ENCODE measurements at regions not wholly inside any gene's neighbourhood (a gene's known extent, or its start where the extent isn't known, plus 50 kb on each side); places are given as distances from the start of the nearest gene placed in this dataset.

GRCh38 chr11:45546366-45546765 is 119.1 kb downstream of the CHST1 start:
- H3K4me3 ChIP-seq (IDR thresholded peaks at IDR 0.05; ENCODE audit: insufficient read depth, low read depth, low read length): no peak overlapping the region
- no peaks in the 10 kb centered on the region for H3K36me3 ChIP-seq (ENCODE audit: insufficient read depth)
- TF ChIP-seq CTCF (conservative IDR thresholded peaks at IDR 0.05; ENCODE audit: low read depth, low read length): no peak
- H3K4me2 ChIP-seq: no peak overlapping the region
- H3K27me3 ChIP-seq (ENCODE audit: insufficient read depth, low read depth): peaks cover 8% of the 10 kb centered on the region; the same call in 1 of the 2 replicates
- no peak overlapping the region for H3K9ac ChIP-seq
- no peaks in the 10 kb centered on the region for H4K20me1 ChIP-seq (ENCODE audit: insufficient read depth)
- H3K27ac ChIP-seq: no peak overlapping the region
- H3K79me2 ChIP-seq (ENCODE audit: insufficient read depth, low read depth): no peaks in the 10 kb centered on the region
- no peaks in the 10 kb centered on the region for H3K4me1 ChIP-seq (ENCODE audit: low read depth, poor library complexity, severe bottlenecking)
- H2AFZ ChIP-seq (ENCODE audit: low read depth): no peak overlapping the region

GRCh38 chr11:45544826-45545225 is 120.6 kb downstream of the CHST1 start:
- TF ChIP-seq CTCF (conservative IDR thresholded peaks at IDR 0.05; ENCODE audit: low read depth, low read length): no peak
- no peak overlapping the region for H3K4me3 ChIP-seq (IDR thresholded peaks at IDR 0.05; ENCODE audit: insufficient read depth, low read depth, low read length)
- no peak overlapping the region for H2AFZ ChIP-seq (ENCODE audit: low read depth)
- no peaks in the 10 kb centered on the region for H3K79me2 ChIP-seq (ENCODE audit: insufficient read depth, low read depth)
- H3K36me3 ChIP-seq (ENCODE audit: insufficient read depth): no peaks in the 10 kb centered on the region
- no peaks in the 10 kb centered on the region for H4K20me1 ChIP-seq (ENCODE audit: insufficient read depth)
- H3K9ac ChIP-seq: no peak overlapping the region
- H3K4me1 ChIP-seq (ENCODE audit: low read depth, poor library complexity, severe bottlenecking): no peaks in the 10 kb centered on the region
- H3K27me3 ChIP-seq (ENCODE audit: insufficient read depth, low read depth): peaks cover 8% of the 10 kb centered on the region; the same call in 1 of the 2 replicates
- no peak overlapping the region for H3K27ac ChIP-seq
- no peak overlapping the region for H3K4me2 ChIP-seq

GRCh38 chr11:45543808-45544422 is 121.5 kb downstream of the CHST1 start:
- no peaks in the 10 kb centered on the region for H3K36me3 ChIP-seq (ENCODE audit: insufficient read depth)
- no peak overlapping the region for H3K4me3 ChIP-seq (IDR thresholded peaks at IDR 0.05; ENCODE audit: insufficient read depth, low read depth, low read length)
- no peaks in the 10 kb centered on the region for H3K79me2 ChIP-seq (ENCODE audit: insufficient read depth, low read depth)
- peaks cover 9% of the 10 kb centered on the region; the same call in 1 of the 2 replicates for H3K27me3 ChIP-seq (ENCODE audit: insufficient read depth, low read depth)
- no peak for TF ChIP-seq CTCF (conservative IDR thresholded peaks at IDR 0.05; ENCODE audit: low read depth, low read length)
- H3K4me2 ChIP-seq: no peak overlapping the region
- H3K9ac ChIP-seq: no peak overlapping the region
- H4K20me1 ChIP-seq (ENCODE audit: insufficient read depth): no peaks in the 10 kb centered on the region
- no peak overlapping the region for H3K27ac ChIP-seq
- no peak overlapping the region for H2AFZ ChIP-seq (ENCODE audit: low read depth)
- H3K4me1 ChIP-seq (ENCODE audit: low read depth, poor library complexity, severe bottlenecking): no peaks in the 10 kb centered on the region

- Histone ChIP-seq H2AFZ (ENCODE audit: low read depth) (no peak overlapping the region), H3K79me2 (ENCODE audit: insufficient read depth, low read depth) (no peaks in the 10 kb centered on the region), H4K20me1 (ENCODE audit: insufficient read depth) (no peaks in the 10 kb centered on the region), H3K9ac (no peak overlapping the region), H3K4me1 (ENCODE audit: low read depth, poor library complexity, severe bottlenecking) (no peaks in the 10 kb centered on the region), H3K27me3 (ENCODE audit: insufficient read depth, low read depth) (peaks cover 12% of the 10 kb centered on the region; the same call in 1 of the 2 replicates), H3K27ac (no peak overlapping the region), H3K36me3 (ENCODE audit: insufficient read depth) (no peaks in the 10 kb centered on the region), H3K4me2 (no peak overlapping the region), H3K4me3 (IDR thresholded peaks at IDR 0.05; ENCODE audit: insufficient read depth, low read depth, low read length) (no peak overlapping the region)
- TF ChIP-seq CTCF (conservative IDR thresholded peaks at IDR 0.05; ENCODE audit: low read depth, low read length): no peak
These were observed 122.3 kb downstream of the CHST1 start for GRCh38 chr11:45543081-45543480.

Measured in KMS-11 (cell line).